NCI-H1694 (cell line): ENCODE measurements at regions not wholly inside any gene's neighbourhood (a gene's known extent, or its start where the extent isn't known, plus 50 kb on each side); places are given as distances from the start of the nearest gene placed in this dataset.
A peak's percentile ranks its signal among the peaks of the same experiment; 100 is the strongest.

Source experiments
- DNase-seq: peaks from one replicate; lab custom pipeline; 2025; lab: John Stamatoyannopoulos, UW

DNA sequence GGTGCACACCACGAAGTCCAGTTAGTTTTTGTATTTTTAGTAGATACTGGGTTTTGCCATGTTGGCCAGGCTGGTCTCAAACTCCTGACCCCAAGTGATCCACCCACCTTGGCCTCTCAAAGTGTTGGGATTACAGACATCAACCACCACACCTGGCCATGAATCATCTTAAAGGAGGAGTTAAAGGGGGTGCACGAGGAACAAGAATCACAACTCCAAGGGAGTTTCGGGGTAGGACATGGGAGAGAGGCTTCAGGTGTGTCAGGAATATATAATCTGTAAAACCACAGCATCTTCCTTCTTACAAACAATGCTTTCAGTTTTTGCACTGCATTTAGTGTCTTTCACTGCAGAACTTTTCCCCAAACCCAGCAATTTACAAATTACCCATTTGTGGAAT lies 137.4 kb upstream of the SGK1 start:
- no peak for DNase-seq

- DNase-seq = no peak
Measured at GRCh38 chr6:134454794-134455193, 136.9 kb upstream of the SGK1 start.

DNA sequence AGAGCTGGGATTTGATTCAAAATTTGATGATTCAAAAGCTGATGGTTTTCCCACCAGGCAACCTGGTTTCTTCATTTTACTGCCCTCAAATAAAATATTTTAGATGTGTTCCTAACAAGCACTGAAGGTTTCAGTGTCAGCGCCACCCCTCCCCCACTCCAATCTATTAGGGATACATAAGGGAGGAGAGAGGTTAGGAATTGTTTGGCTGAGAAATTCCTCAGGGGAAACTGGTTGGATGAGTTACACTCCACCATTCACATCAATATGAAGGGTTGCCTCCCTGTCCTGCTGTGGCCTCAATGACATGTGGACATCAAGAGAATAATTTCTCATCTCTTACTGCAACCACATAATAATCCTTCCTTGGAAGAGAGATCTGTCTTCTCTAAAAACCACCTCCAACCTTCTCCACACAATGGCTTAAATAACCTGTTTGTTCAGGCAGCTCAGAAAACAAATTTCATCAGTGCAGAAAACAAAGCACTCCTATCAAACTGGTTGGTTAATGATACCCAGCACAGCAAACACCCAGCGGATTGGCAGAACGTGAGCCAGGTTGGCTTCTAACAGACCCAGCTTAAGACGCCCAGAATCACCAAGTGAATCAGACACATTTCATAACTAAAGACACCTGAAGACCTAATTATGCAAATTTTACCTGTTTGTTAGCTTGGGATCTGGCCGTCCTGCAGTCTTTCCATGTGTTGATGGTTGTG lies 136.0 kb upstream of the SGK1 start:
- no peak for DNase-seq

DNA sequence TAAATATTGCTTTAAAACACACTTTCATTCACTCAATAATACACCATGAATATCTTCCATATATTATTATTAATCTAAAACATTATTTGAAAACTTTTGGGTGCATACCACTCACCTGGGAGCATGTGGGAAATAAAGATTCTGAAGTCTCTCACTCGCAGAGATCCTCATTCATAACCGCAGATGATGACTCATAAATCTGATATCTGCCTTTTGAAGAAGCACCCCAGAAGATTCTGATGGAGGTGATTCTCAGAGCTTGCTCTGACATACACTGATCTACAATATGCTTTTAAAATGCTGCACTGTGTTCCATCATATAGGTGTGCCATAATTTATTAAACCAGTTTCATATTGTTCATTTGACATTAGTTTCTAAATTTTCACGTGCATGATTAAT lies 135.0 kb upstream of the SGK1 start:
- no peak for DNase-seq

GRCh38 chr6:134451529-134451928 lies 133.6 kb upstream of the SGK1 start:
- DNase-seq = no peak

- no peak for DNase-seq
Measured at GRCh38 chr6:134449781-134450180, 131.9 kb upstream of the SGK1 start.

- no peak for DNase-seq
Measured at GRCh38 chr6:134449004-134449403, 131.1 kb upstream of the SGK1 start.

- no peak for DNase-seq
Measured at GRCh38 chr6:134447883-134448387, 130.0 kb upstream of the SGK1 start.

DNA sequence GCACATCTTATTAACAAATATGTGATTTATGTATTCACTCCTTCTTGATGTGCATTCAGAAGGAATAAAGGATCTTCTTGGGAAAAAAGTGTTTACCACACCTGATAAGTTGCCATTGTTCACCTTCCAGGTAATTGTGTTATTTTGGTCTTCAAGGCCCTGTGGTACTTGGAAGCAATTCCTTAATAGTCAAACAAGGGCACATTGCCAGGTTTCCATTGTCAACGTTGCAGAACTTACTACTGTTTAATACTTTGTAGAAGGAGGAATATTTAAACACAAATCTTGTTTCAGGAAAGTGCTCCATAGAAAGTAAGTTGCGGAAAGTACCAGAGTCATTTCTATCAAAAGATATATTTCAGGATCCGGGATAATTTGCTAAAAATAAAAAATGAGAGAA lies 129.5 kb upstream of the SGK1 start:
- DNase-seq = no peak

GRCh38 chr6:134446896-134447295 lies 129.0 kb upstream of the SGK1 start:
- no peak for DNase-seq

- peak; percentile 30 for DNase-seq
Measured at GRCh38 chr6:134446218-134446848, 128.4 kb upstream of the SGK1 start.

GRCh38 chr6:134443009-134443408 lies 125.1 kb upstream of the SGK1 start:
- no peak for DNase-seq

- no peak for DNase-seq
Measured at GRCh38 chr6:134442073-134442472, 124.2 kb upstream of the SGK1 start.

- no peak for DNase-seq
Measured at GRCh38 chr6:134438837-134439236, 120.9 kb upstream of the SGK1 start.

DNA sequence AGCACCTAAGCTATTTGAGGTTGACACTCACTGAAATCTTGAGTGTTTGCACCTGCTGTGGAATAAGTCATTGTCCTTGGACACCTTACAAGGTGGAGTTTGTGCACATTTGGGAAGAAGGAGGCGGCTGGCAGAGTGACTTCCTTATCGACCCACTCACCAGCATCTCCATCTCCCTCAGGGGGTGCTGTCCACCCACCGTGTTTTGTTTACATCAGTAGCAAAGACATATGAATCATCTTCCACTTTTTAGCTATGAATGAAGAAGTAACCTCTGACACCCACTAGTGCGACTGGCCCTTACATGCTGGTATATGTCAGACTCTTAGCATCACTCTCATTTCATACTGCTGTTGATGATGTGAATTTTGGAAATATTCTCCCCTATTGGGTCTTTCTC lies 119.5 kb upstream of the SGK1 start:
- no peak for DNase-seq

- DNase-seq = no peak
Measured at GRCh38 chr6:134436950-134437349, 119.0 kb upstream of the SGK1 start.

GRCh38 chr6:134436281-134436815 lies 118.4 kb upstream of the SGK1 start:
- DNase-seq = no peak

- DNase-seq = no peak
Measured at GRCh38 chr6:134435814-134436280, 117.9 kb upstream of the SGK1 start.

- DNase-seq = no peak
Measured at GRCh38 chr6:134434019-134434942, 116.4 kb upstream of the SGK1 start.

GRCh38 chr6:134432036-134432435 lies 114.1 kb upstream of the SGK1 start:
- no peak for DNase-seq

DNA sequence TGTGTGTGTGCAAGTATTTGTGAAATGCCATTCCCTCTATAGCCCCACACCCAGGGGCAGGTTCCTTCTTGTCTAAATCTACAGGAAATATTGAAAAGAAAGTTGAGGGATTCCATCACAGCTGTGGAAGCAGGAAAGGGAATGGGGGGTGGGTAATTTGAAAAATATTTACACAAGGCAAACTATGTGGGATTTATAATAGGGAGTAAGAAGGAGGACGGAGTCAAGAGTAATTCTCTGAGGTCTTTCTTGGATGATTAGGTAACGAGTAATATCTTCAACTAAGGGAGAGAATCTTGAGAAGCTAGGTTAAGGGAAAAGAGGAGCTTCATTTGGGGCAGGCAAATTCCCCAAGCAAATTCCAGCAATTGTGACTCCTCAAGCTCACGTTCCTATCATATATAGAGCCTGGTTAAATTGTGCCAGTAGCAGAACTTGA lies 113.5 kb upstream of the SGK1 start:
- DNase-seq = no peak

- DNase-seq = no peak
Measured at GRCh38 chr6:134429861-134430380, 112.0 kb upstream of the SGK1 start.
